CD4-positive, CD25-positive, alpha-beta regulatory T cell (primary cell): ENCODE measurements at regions not wholly inside any gene's neighbourhood (a gene's known extent, or its start where the extent isn't known, plus 50 kb on each side); places are given as distances from the start of the nearest gene placed in this dataset.

Experiments used
- ATAC-seq, 2 donors: fragments of 150-1000 bp; cut with Tn5 transposase; one replicate each; pipeline ENCODE4 v1.10.0; 2021; ENCODE audit warnings: low read depth in 2 of 2, moderate number of reproducible peaks in 2 of 2, moderate library complexity in 1 of 2
- DNase-seq, 3 donors: peaks; one replicate each; pipeline versions ENCODE4 v3.0.0 to v3.0.0-alpha.2; 2012 to 2022; ENCODE audit warnings: mixed read lengths in 1 of 3
- H3K27ac ChIP-seq: one replicate; pipeline ENCODE4 v1.7.0; 2013; ENCODE audit warnings: mild to moderate bottlenecking, low read length; ENCODE audit not compliant: insufficient read depth, poor library complexity, severe bottlenecking
- H3K27me3 ChIP-seq: one replicate; pipeline ENCODE4 v1.7.0; 2013; ENCODE audit warnings: low read length; ENCODE audit not compliant: control insufficient read depth, insufficient read depth
- H3K36me3 ChIP-seq: one replicate; pipeline ENCODE4 v1.7.0; 2013; ENCODE audit warnings: mild to moderate bottlenecking, low read length, moderate library complexity; ENCODE audit not compliant: control insufficient read depth, insufficient read depth
- H3K4me1 ChIP-seq: 2 replicates; pipeline ENCODE4 v1.7.0; 2013; ENCODE audit warnings: mild to moderate bottlenecking, low read length; ENCODE audit not compliant: insufficient read depth, control insufficient read depth, poor library complexity, severe bottlenecking
- H3K4me3 ChIP-seq: one replicate; pipeline ENCODE4 v1.7.0; 2013; ENCODE audit warnings: low read depth, mild to moderate bottlenecking, low read length, moderate library complexity
- H3K9me3 ChIP-seq, 2 experiments: 1 replicate in 1 of 2; 2 replicates in 1 of 2; pipeline ENCODE4 v1.7.0; 2013; ENCODE audit warnings: low read length in 2 of 2, mild to moderate bottlenecking in 1 of 2, moderate library complexity in 1 of 2; ENCODE audit not compliant: control insufficient read depth in 2 of 2
- H3K27ac Mint-ChIP-seq, 3 donors: one replicate each; pipeline ENCODE4 v1.8.0; 2020 to 2022; ENCODE audit warnings: mild to moderate bottlenecking in 3 of 3, mixed read lengths in 3 of 3, moderate library complexity in 2 of 3
- H3K27me3 Mint-ChIP-seq: one replicate; pipeline ENCODE4 v1.8.0; 2022; ENCODE audit warnings: mild to moderate bottlenecking, mixed read lengths
- H3K36me3 Mint-ChIP-seq: one replicate; pipeline ENCODE4 v1.8.0; 2020; ENCODE audit warnings: mixed read lengths
- H3K4me1 Mint-ChIP-seq, 4 donors: one replicate each; pipeline ENCODE4 v1.8.0; 2020 to 2022; ENCODE audit warnings: mixed read lengths in 4 of 4, mild to moderate bottlenecking in 1 of 4
- H3K4me3 Mint-ChIP-seq, 4 donors: one replicate each; pipeline ENCODE4 v1.8.0; 2020 to 2022; ENCODE audit warnings: mild to moderate bottlenecking in 4 of 4, mixed read lengths in 4 of 4, moderate library complexity in 3 of 4
- H3K9me3 Mint-ChIP-seq, 7 donors: one replicate each; pipeline ENCODE4 v1.8.0; 2020 to 2022; ENCODE audit warnings: mixed read lengths in 7 of 7, mild to moderate bottlenecking in 3 of 7, moderate library complexity in 2 of 7

GRCh38 chr1:213376862-213377372 lies 325.9 kb downstream of the RPS6KC1 start:
- Histone ChIP-seq H3K9me3 (no peaks in the 10 kb centered on the region), H3K4me3 (no peak overlapping the region), H3K4me1 (no peaks in the 10 kb centered on the region), H3K27me3 (peaks cover 2% of the 10 kb centered on the region), H3K36me3 (no peaks in the 10 kb centered on the region), H3K27ac (no peak overlapping the region)
- H3K4me3 Mint-ChIP-seq, result no peak overlapping the region
- DNase-seq (no peak), ATAC-seq (no peak)
- H3K27ac Mint-ChIP-seq, result no peak overlapping the region
- H3K4me1 Mint-ChIP-seq, result no peaks in the 10 kb centered on the region
- H3K27me3 Mint-ChIP-seq, result peaks cover 6% of the 10 kb centered on the region
- H3K36me3 Mint-ChIP-seq, result no peaks in the 10 kb centered on the region
- H3K9me3 Mint-ChIP-seq, result peaks cover 0 to 3% (median 0%) of the 10 kb centered on the region in 7 donors

DNA sequence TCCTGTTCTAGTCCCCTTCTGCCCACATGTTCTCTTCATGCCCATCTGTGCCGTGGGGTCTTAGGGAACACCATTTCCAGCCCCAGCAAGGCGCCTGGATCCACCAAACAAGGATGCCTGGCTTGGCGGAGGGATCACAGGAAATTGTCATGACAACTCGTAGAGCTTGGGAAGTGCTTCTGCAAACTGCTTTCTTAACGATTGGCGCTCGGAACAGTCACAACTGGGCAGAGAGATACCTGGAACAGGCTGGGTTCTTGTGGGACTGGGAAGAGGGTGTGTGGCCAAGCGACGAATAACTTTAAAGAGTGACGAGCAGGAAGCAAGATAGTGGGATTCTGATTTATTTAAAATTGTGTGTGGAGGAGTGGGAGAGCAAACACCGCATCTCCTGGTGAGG lies 329.8 kb downstream of the RPS6KC1 start:
- Histone ChIP-seq H3K36me3 (no peaks in the 10 kb centered on the region), H3K27me3 (peaks cover 2% of the 10 kb centered on the region), H3K4me3 (no peak overlapping the region), H3K27ac (no peak overlapping the region), H3K4me1 (no peaks in the 10 kb centered on the region), H3K9me3 (no peaks in the 10 kb centered on the region)
- peaks cover 5% of the 10 kb centered on the region for H3K27me3 Mint-ChIP-seq
- H3K27ac Mint-ChIP-seq, result no peak overlapping the region
- ATAC-seq (no peak), DNase-seq (no peak)
- H3K4me3 Mint-ChIP-seq, result no peak overlapping the region
- peaks cover 0 to 4% (median 2%) of the 10 kb centered on the region in 7 donors for H3K9me3 Mint-ChIP-seq
- H3K4me1 Mint-ChIP-seq, result no peaks in the 10 kb centered on the region
- no peaks in the 10 kb centered on the region for H3K36me3 Mint-ChIP-seq

DNA sequence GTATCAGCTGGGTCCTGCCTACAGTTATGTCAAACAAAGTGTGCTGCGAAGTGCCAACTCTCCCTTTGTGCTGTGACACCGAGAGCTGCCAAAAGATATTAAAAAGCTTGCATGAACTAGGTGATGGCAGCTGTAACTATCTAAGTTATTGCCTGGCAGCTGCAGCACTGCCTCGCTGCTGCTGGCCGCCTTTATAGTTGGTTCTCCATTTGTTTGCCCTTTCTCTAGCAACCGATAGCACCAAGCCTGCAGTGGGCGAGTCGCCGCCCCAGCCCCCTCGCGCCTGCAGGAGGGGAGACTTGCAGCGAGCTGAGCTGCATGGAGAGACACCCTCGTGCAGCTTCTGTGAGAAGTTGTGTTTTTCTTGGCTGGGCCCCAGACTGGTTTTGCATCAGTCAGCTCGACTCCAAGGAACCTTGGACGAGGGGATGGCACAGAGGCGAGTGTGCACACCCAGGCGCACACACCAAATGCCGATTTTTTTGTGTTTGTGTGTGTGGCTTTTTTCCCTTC lies 330.6 kb downstream of the RPS6KC1 start:
- H3K27ac Mint-ChIP-seq, result no peak overlapping the region
- H3K27me3 ChIP-seq, result peaks cover 2% of the 10 kb centered on the region
- ATAC-seq (no peak), DNase-seq (no peak)
- H3K27ac ChIP-seq, result no peak overlapping the region
- no peak overlapping the region for H3K4me3 ChIP-seq
- H3K4me3 Mint-ChIP-seq, result no peak overlapping the region
- H3K4me1 ChIP-seq, result no peaks in the 10 kb centered on the region
- no peaks in the 10 kb centered on the region for H3K9me3 ChIP-seq
- peaks cover 0 to 6% (median 2%) of the 10 kb centered on the region in 7 donors for H3K9me3 Mint-ChIP-seq
- no peaks in the 10 kb centered on the region for H3K36me3 Mint-ChIP-seq
- H3K36me3 ChIP-seq, result no peaks in the 10 kb centered on the region
- H3K4me1 Mint-ChIP-seq, result no peaks in the 10 kb centered on the region
- H3K27me3 Mint-ChIP-seq, result peaks cover 5% of the 10 kb centered on the region

GRCh38 chr1:213383465-213383864 lies 332.4 kb downstream of the RPS6KC1 start:
- Mint-ChIP-seq H3K4me1 (no peaks in the 10 kb centered on the region), H3K27ac (no peak overlapping the region), H3K4me3 (no peak overlapping the region), H3K27me3 (peaks cover 5% of the 10 kb centered on the region), H3K9me3 (peaks cover 0 to 7% (median 2%) of the 10 kb centered on the region in 7 donors), H3K36me3 (no peaks in the 10 kb centered on the region)
- H3K9me3 ChIP-seq, result no peaks in the 10 kb centered on the region
- no peak overlapping the region for H3K27ac ChIP-seq
- no peaks in the 10 kb centered on the region for H3K27me3 ChIP-seq
- no peaks in the 10 kb centered on the region for H3K36me3 ChIP-seq
- H3K4me3 ChIP-seq, result no peak overlapping the region
- DNase-seq (no peak), ATAC-seq (no peak)
- no peaks in the 10 kb centered on the region for H3K4me1 ChIP-seq

DNA sequence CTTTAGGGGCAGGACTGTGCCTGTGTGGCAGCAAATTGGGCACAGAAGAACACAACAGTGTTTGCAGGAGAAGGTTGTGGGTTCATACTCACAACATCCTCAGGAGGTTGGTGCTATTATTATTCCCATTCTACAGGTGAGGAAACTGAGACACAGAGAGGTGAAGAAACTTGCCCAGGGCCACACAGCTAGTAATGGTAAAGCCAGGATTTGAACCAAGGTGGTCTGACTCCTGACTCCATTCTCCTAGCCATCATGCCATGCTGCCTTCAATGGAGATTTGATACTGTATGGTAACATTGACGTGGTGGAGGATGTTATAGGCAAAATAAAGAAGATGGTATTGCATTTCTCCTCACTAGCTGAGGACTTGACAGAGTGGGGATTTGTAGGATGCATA lies 334.2 kb downstream of the RPS6KC1 start:
- ATAC-seq (no peak), DNase-seq (no peak)
- H3K4me3 ChIP-seq, result no peak overlapping the region
- H3K4me1 Mint-ChIP-seq, result no peaks in the 10 kb centered on the region
- H3K27ac Mint-ChIP-seq, result no peak overlapping the region
- no peaks in the 10 kb centered on the region for H3K36me3 ChIP-seq
- no peaks in the 10 kb centered on the region for H3K9me3 ChIP-seq
- no peak overlapping the region for H3K4me3 Mint-ChIP-seq
- H3K27ac ChIP-seq, result no peak overlapping the region
- peaks cover 5% of the 10 kb centered on the region for H3K27me3 Mint-ChIP-seq
- no peaks in the 10 kb centered on the region for H3K27me3 ChIP-seq
- H3K36me3 Mint-ChIP-seq, result no peaks in the 10 kb centered on the region
- peaks cover 0 to 7% (median 2%) of the 10 kb centered on the region in 7 donors for H3K9me3 Mint-ChIP-seq
- H3K4me1 ChIP-seq, result no peaks in the 10 kb centered on the region

GRCh38 chr1:213385806-213386324 lies 334.8 kb downstream of the RPS6KC1 start:
- no peak for DNase-seq
- ATAC-seq, result no peak
- Mint-ChIP-seq H3K27me3 (peaks cover 5% of the 10 kb centered on the region), H3K4me3 (no peak overlapping the region), H3K9me3 (peaks cover 0 to 7% (median 2%) of the 10 kb centered on the region in 7 donors), H3K36me3 (no peaks in the 10 kb centered on the region), H3K27ac (no peak overlapping the region), H3K4me1 (no peaks in the 10 kb centered on the region)
- no peaks in the 10 kb centered on the region for H3K9me3 ChIP-seq
- no peaks in the 10 kb centered on the region for H3K27me3 ChIP-seq
- H3K27ac ChIP-seq, result no peak overlapping the region
- H3K4me1 ChIP-seq, result no peaks in the 10 kb centered on the region
- H3K36me3 ChIP-seq, result no peaks in the 10 kb centered on the region
- H3K4me3 ChIP-seq, result no peak overlapping the region

DNA sequence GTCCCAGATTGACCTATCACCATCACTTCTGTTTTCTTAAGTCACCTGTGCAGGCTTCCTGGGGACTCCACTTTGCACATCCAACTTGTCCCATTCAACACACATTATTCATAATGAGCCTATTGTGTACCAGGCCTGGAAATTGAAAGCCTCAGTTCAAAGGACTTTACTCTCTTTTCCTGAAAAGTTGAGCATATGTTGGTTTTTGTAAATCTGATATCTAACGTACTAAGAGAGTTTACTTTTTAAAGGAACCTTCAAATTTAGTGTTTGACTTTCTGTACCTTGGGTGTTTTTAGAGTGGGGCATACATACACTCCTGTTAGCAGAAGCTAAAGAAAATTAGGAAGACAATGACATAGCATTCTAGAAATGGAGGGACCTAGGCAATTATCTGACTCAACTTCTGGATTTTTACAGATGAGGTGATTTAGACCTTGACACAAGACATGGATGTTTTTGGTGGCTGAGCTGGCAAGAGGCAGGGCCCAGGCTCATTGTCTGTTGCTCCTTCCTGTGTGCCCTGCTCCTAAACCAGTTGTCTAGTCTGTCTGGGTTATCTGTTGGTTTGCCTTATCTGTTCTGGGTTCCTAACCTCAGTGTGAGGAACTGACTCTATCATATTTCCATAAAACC lies 336.5 kb downstream of the RPS6KC1 start:
- no peak overlapping the region for H3K27ac Mint-ChIP-seq
- no peaks in the 10 kb centered on the region for H3K4me1 Mint-ChIP-seq
- Histone ChIP-seq H3K27ac (no peak overlapping the region), H3K36me3 (no peaks in the 10 kb centered on the region), H3K9me3 (no peaks in the 10 kb centered on the region), H3K4me1 (no peaks in the 10 kb centered on the region), H3K4me3 (no peak overlapping the region), H3K27me3 (no peaks in the 10 kb centered on the region)
- peaks cover 0 to 9% (median 2%) of the 10 kb centered on the region in 7 donors for H3K9me3 Mint-ChIP-seq
- peaks cover 5% of the 10 kb centered on the region for H3K27me3 Mint-ChIP-seq
- no peak for ATAC-seq
- no peaks in the 10 kb centered on the region for H3K36me3 Mint-ChIP-seq
- no peak overlapping the region for H3K4me3 Mint-ChIP-seq
- DNase-seq, result no peak

- H3K27ac ChIP-seq, result no peak overlapping the region
- H3K27ac Mint-ChIP-seq, result no peak overlapping the region
- H3K4me3 Mint-ChIP-seq, result no peak overlapping the region
- no peaks in the 10 kb centered on the region for H3K4me1 Mint-ChIP-seq
- H3K4me1 ChIP-seq, result no peaks in the 10 kb centered on the region
- DNase-seq (no peak), ATAC-seq (no peak)
- no peaks in the 10 kb centered on the region for H3K27me3 ChIP-seq
- peaks cover 0 to 9% (median 2%) of the 10 kb centered on the region in 7 donors for H3K9me3 Mint-ChIP-seq
- no peaks in the 10 kb centered on the region for H3K9me3 ChIP-seq
- H3K36me3 Mint-ChIP-seq, result no peaks in the 10 kb centered on the region
- H3K36me3 ChIP-seq, result no peaks in the 10 kb centered on the region
- H3K27me3 Mint-ChIP-seq, result peaks cover 5% of the 10 kb centered on the region
- H3K4me3 ChIP-seq, result no peak overlapping the region
Measured at GRCh38 chr1:213388199-213388598, 337.2 kb downstream of the RPS6KC1 start.
